Thoracic aorta (tissue), 2 donors: ENCODE measurements at regions not wholly inside any gene's neighbourhood (a gene's known extent, or its start where the extent isn't known, plus 50 kb on each side); places are given as distances from the start of the nearest gene placed in this dataset.

Experiments used
- ATAC-seq: fragments of 150-250 bp; one replicate; pipeline ENCODE4 v1.8.0; 2017; ENCODE audit warnings: low read depth; ENCODE audit not compliant: insufficient number of reproducible peaks, low FRiP score
- DNase-seq: peaks from one replicate; pipeline ENCODE4 v3.0.0-alpha.2; 2020; ENCODE audit warnings: low spot score
- H3K27ac ChIP-seq, 2 donors: fragments of 200-600 bp; sonication (generic); 1 replicate in 1 of 2; 2 replicates in 1 of 2; pipeline ENCODE4 v1.5.1; 2016; ENCODE audit warnings: mild to moderate bottlenecking in 2 of 2, moderate library complexity in 2 of 2
- H3K27me3 ChIP-seq: fragments of 200-600 bp; sonication (generic); replicated peaks from 2 replicates; pipeline ENCODE4 v1.6.0; 2016; ENCODE audit warnings: mild to moderate bottlenecking; ENCODE audit not compliant: insufficient read depth
- H3K36me3 ChIP-seq: fragments of 200-600 bp; sonication (generic); one replicate; pipeline ENCODE4 v1.5.1; 2016
- H3K4me1 ChIP-seq, 2 donors: fragments of 200-600 bp; sonication (generic); 1 replicate in 1 of 2; 2 replicates in 1 of 2; pipeline versions ENCODE4 v1.5.1 to v1.6.0; 2016; ENCODE audit warnings: low read depth in 2 of 2, mild to moderate bottlenecking in 1 of 2; ENCODE audit not compliant: control insufficient read depth in 1 of 2
- H3K4me3 ChIP-seq: fragments of 200-600 bp; sonication (generic); 2 replicates; pipeline ENCODE4 v1.5.1; 2016; ENCODE audit warnings: mild to moderate bottlenecking
- H3K9me3 ChIP-seq: fragments of 200-600 bp; sonication (generic); 2 replicates; pipeline ENCODE4 v1.5.1; 2016
- TF ChIP-seq, protein P1 (sequence below): fragments of 200-600 bp; sonication (generic); IDR thresholded peaks from one replicate; pipeline ENCODE4 v1.5.1; 2019; ENCODE audit warnings: antibody characterized with exemption

DNA sequence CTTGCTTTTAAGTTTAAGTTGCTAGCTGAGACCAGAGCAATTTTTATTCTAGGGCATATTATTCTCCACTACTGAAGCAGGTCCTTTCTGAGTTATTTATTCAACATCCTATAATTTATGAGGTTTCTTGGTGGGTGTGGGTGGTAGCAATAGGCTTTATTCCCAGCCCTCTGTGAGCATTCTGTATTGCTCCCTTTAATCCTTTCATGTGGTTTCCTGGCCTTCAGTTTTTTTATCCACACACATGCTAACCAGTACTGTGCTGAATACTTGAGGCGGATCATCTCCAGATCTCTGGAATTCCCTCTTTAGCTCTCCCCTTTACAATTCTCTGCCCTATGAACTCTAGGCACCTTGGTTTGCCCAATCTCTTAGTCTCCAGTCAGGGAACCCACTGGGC is 91.8 kb upstream of the GLRA1 start:
- Histone ChIP-seq H3K27ac (no peak overlapping the region), H3K27me3 (no peaks in the 10 kb centered on the region), H3K36me3 (no peaks in the 10 kb centered on the region), H3K9me3 (no peaks in the 10 kb centered on the region), H3K4me1 (no peaks in the 10 kb centered on the region), H3K4me3 (no peak overlapping the region)
- ATAC-seq: no peak
- DNase-seq: no peak
- TF ChIP-seq, protein P1, sequence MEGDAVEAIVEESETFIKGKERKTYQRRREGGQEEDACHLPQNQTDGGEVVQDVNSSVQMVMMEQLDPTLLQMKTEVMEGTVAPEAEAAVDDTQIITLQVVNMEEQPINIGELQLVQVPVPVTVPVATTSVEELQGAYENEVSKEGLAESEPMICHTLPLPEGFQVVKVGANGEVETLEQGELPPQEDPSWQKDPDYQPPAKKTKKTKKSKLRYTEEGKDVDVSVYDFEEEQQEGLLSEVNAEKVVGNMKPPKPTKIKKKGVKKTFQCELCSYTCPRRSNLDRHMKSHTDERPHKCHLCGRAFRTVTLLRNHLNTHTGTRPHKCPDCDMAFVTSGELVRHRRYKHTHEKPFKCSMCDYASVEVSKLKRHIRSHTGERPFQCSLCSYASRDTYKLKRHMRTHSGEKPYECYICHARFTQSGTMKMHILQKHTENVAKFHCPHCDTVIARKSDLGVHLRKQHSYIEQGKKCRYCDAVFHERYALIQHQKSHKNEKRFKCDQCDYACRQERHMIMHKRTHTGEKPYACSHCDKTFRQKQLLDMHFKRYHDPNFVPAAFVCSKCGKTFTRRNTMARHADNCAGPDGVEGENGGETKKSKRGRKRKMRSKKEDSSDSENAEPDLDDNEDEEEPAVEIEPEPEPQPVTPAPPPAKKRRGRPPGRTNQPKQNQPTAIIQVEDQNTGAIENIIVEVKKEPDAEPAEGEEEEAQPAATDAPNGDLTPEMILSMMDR: no peak

DNA sequence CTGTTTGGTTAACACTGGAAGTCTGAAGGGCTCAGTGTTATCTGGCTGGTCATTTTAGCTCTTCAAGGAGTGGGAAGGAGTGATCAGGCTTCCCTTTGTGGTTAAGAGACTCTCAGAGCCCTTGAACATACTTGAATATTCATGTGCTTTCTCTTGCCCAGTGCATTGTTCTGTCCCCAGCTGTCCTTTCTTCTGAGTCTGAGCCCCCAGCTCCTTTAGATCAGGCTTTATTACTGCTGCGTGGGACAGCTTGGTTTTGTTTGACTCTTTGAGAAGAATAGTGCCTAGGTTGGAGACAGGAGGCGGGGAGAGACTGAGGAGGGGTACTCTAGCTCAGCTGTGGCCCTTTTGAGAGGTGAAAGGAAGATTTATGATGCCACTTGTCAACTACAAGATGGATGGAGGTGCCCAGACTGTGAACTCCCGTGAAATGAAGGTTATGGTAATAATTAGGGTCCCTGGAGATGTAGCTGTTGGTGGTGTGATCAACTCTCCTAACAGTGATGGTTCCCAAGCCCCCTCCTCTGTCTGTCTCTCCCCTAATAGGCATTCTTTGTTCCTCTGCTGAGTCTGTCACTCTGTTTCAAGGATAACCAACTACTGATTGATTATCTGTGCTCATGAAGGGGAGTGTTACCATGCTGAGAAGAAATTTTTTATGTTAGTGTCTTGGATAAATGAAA is 83.1 kb upstream of the GLRA1 start:
- H3K4me1 ChIP-seq: no peaks in the 10 kb centered on the region
- no peaks in the 10 kb centered on the region for H3K36me3 ChIP-seq
- H3K4me3 ChIP-seq: no peak overlapping the region
- ATAC-seq (no peak), DNase-seq (no peak)
- H3K27ac ChIP-seq: no peak overlapping the region
- no peaks in the 10 kb centered on the region for H3K27me3 ChIP-seq
- no peaks in the 10 kb centered on the region for H3K9me3 ChIP-seq
- TF ChIP-seq, protein P1: no peak

DNA sequence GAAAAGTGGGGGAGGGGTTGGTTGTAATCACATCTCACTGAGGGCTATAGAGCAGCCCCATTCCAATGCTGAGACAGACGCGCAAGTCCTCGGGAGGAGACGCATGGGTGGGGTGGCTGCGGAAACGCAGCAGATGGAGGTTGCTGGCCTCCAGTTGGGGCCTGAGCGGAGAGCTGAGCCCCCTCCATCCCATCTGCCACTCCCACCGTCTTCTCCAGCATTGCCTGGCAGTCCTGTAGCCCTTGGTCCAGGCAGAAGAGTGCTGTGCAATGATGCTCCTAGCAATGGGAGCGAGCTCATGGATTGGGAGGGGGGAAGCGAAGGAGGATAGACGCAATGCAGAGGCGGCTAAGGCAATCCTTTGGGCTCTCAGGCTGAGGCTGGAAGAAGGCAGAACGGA is 79.4 kb upstream of the GLRA1 start:
- H3K4me1 ChIP-seq: no peaks in the 10 kb centered on the region
- H3K36me3 ChIP-seq: no peaks in the 10 kb centered on the region
- no peaks in the 10 kb centered on the region for H3K9me3 ChIP-seq
- ATAC-seq (no peak), DNase-seq (no peak)
- TF ChIP-seq, protein P1: no peak
- no peak overlapping the region for H3K4me3 ChIP-seq
- H3K27me3 ChIP-seq: no peaks in the 10 kb centered on the region
- no peak overlapping the region for H3K27ac ChIP-seq
